H1 (cell line): ENCODE measurements at regions not wholly inside any gene's neighbourhood (a gene's known extent, or its start where the extent isn't known, plus 50 kb on each side); places are given as distances from the start of the nearest gene placed in this dataset.

Source experiments
- CTCF ChIA-PET: fragments of 300-600 bp; sonication (Branson Sonifier 250); formaldehyde crosslinking; loops from one replicate; lab custom pipeline; 2021; ENCODE audit not compliant: partially characterized antibody; lab: Charles Lee
- POLR2A ChIA-PET: fragments of 300-600 bp; sonication (Branson Sonifier 250); formaldehyde crosslinking; loops from one replicate; lab custom pipeline; 2021; ENCODE audit warnings: inconsistent platforms; ENCODE audit not compliant: partially characterized antibody; lab: Charles Lee
- DNase-seq, 2 experiments: peaks; one replicate each; pipeline versions ENCODE4 v3.0.0 to v3.0.0-alpha.2; 2010 to 2022; ENCODE audit warnings: low spot score in 2 of 2, low read depth in 1 of 2, mixed read lengths in 1 of 2
- FAIRE-seq: peaks from 2 replicates; lab custom pipeline; 2011; peaks lifted over from hg19 to GRCh38; lab: Jason Lieb, UNC
- H2AFZ ChIP-seq: 2 replicates; pipeline ENCODE4 v1.8.1; 2012; ENCODE audit warnings: low read length, inconsistent platforms
- H2AK5ac ChIP-seq: 2 replicates; pipeline ENCODE4 v1.6.1; 2013; ENCODE audit warnings: low read depth, low read length
- H2BK120ac ChIP-seq: replicated peaks from 2 replicates; pipeline ENCODE3; 2013; ENCODE audit warnings: low read depth, low read length, inconsistent platforms
- H2BK12ac ChIP-seq: 2 replicates; pipeline ENCODE4 v1.6.1; 2013; ENCODE audit warnings: low read depth, low read length
- H2BK15ac ChIP-seq: 2 replicates; pipeline ENCODE4 v1.6.1; 2013; ENCODE audit warnings: low read length
- H2BK20ac ChIP-seq: 2 replicates; pipeline ENCODE4 v1.6.1; 2013; ENCODE audit warnings: low read length
- H2BK5ac ChIP-seq: 2 replicates; pipeline ENCODE4 v1.6.1; 2013; ENCODE audit warnings: low read depth, low read length
- H3K14ac ChIP-seq: 2 replicates; pipeline ENCODE4 v1.6.1; 2013; ENCODE audit warnings: inconsistent platforms; ENCODE audit not compliant: insufficient read length
- H3K18ac ChIP-seq: 2 replicates; pipeline ENCODE4 v1.6.1; 2013; ENCODE audit warnings: low read length; ENCODE audit errors: extremely low read depth
- H3K23ac ChIP-seq: 2 replicates; pipeline ENCODE4 v1.6.1; 2013; ENCODE audit warnings: inconsistent platforms; ENCODE audit not compliant: insufficient read length
- H3K23me2 ChIP-seq: 2 replicates; pipeline ENCODE4 v1.6.1; 2013; ENCODE audit warnings: low read depth, low read length
- H3K27ac ChIP-seq: 2 replicates; pipeline ENCODE4 v1.6.1; 2011; ENCODE audit warnings: low read depth, low read length, inconsistent platforms
- H3K27me3 ChIP-seq, 4 experiments: replicated peaks in 1 of 4; 1 replicate in 1 of 4; 2 replicates in 3 of 4; pipeline versions ENCODE4 v1.6.1 to v1.8.1; 2011 to 2013; ENCODE audit warnings: low read length in 3 of 4, mild to moderate bottlenecking in 3 of 4, inconsistent platforms in 2 of 4, mixed read lengths in 2 of 4, moderate library complexity in 1 of 4; ENCODE audit not compliant: control insufficient read depth in 3 of 4, insufficient read depth in 3 of 4; ENCODE audit errors: extremely low read depth in 1 of 4
- H3K36me3 ChIP-seq, 4 experiments: 2 replicates each; pipeline versions ENCODE4 v1.6.1 to v1.8.1; 2011 to 2013; ENCODE audit warnings: mild to moderate bottlenecking in 4 of 4, low read length in 3 of 4, moderate library complexity in 2 of 4, control low read depth in 1 of 4, inconsistent platforms in 1 of 4; ENCODE audit not compliant: insufficient read depth in 4 of 4, control insufficient read depth in 2 of 4
- H3K4ac ChIP-seq: replicated peaks from 2 replicates; pipeline ENCODE3; 2013; ENCODE audit warnings: low read length, low read depth, mixed read lengths, inconsistent platforms; ENCODE audit not compliant: insufficient read length
- H3K4me1 ChIP-seq, 4 experiments: replicated peaks in 1 of 4; 1 replicate in 1 of 4; 2 replicates in 3 of 4; pipeline versions ENCODE4 v1.6.1 to v1.8.1; 2011 to 2013; ENCODE audit warnings: low read length in 3 of 4, inconsistent platforms in 2 of 4, mixed read lengths in 1 of 4; ENCODE audit not compliant: insufficient read depth in 4 of 4, control insufficient read depth in 3 of 4
- H3K4me2 ChIP-seq, 2 experiments: 2 replicates each; pipeline versions ENCODE4 v1.6.1 to v1.8.1; 2011 to 2013; ENCODE audit warnings: low read depth in 2 of 2, low read length in 2 of 2, control low read depth in 1 of 2, inconsistent platforms in 1 of 2, mild to moderate bottlenecking in 1 of 2; ENCODE audit not compliant: insufficient read depth in 1 of 2
- H3K4me3 ChIP-seq, 4 experiments: fragments of 200-600, 300-600 bp in 1 of 4; sonication (generic), shearing (Covaris generic), sonication (Bioruptor Twin) in 1 of 4; 2 replicates each; pipeline versions ENCODE4 v1.5.1 to v1.8.1; 2011 to 2016; ENCODE audit warnings: low read length in 4 of 4, low read depth in 3 of 4, control low read depth in 2 of 4, inconsistent platforms in 2 of 4, mild to moderate bottlenecking in 2 of 4, mixed read lengths in 1 of 4, moderate library complexity in 1 of 4; ENCODE audit not compliant: insufficient read depth in 2 of 4; ENCODE audit errors: extremely low read depth in 1 of 4
- H3K56ac ChIP-seq: replicated peaks from 2 replicates; pipeline ENCODE3; 2013; ENCODE audit warnings: low read depth, mild to moderate bottlenecking, mixed read lengths, low read length, inconsistent platforms; ENCODE audit not compliant: insufficient read length
- H3K79me1 ChIP-seq: 2 replicates; pipeline ENCODE4 v1.6.1; 2013; ENCODE audit warnings: low read depth, low read length, control low read depth
- H3K79me2 ChIP-seq, 2 experiments: 2 replicates each; pipeline versions ENCODE4 v1.6.1 to v1.8.1; 2012 to 2013; ENCODE audit warnings: low read length in 2 of 2, mild to moderate bottlenecking in 2 of 2, inconsistent platforms in 1 of 2; ENCODE audit not compliant: insufficient read depth in 2 of 2, control insufficient read depth in 1 of 2
- H3K9ac ChIP-seq, 4 experiments: replicated peaks in 1 of 4; 1 replicate in 1 of 4; 2 replicates in 3 of 4; pipeline versions ENCODE4 v1.6.1 to v1.8.1; 2011 to 2013; ENCODE audit warnings: low read depth in 3 of 4, low read length in 3 of 4, control low read depth in 2 of 4, mild to moderate bottlenecking in 2 of 4, moderate library complexity in 2 of 4, inconsistent platforms in 1 of 4; ENCODE audit errors: extremely low read depth in 1 of 4
- H3K9me3 ChIP-seq, 2 experiments: 2 replicates each; pipeline versions ENCODE4 v1.6.1 to v1.8.1; 2012 to 2013; ENCODE audit warnings: mild to moderate bottlenecking in 2 of 2, moderate library complexity in 2 of 2, control low read depth in 1 of 2, inconsistent platforms in 1 of 2, low read depth in 1 of 2, low read length in 1 of 2, mixed read lengths in 1 of 2; ENCODE audit not compliant: insufficient read depth in 2 of 2
- H4K20me1 ChIP-seq, 2 experiments: replicated peaks in 1 of 2; 2 replicates each; pipeline versions ENCODE3 to v1.8.1; 2011 to 2013; ENCODE audit warnings: inconsistent platforms in 2 of 2, low read length in 2 of 2, mild to moderate bottlenecking in 1 of 2; ENCODE audit not compliant: insufficient read depth in 2 of 2, control insufficient read depth in 1 of 2
- H4K5ac ChIP-seq: 2 replicates; pipeline ENCODE4 v1.6.1; 2013; ENCODE audit warnings: low read length, low read depth, mixed read lengths, inconsistent platforms; ENCODE audit not compliant: insufficient read length
- H4K8ac ChIP-seq: 2 replicates; pipeline ENCODE4 v1.8.0; 2013; ENCODE audit warnings: mild to moderate bottlenecking, moderate library complexity, low read length, inconsistent platforms; ENCODE audit not compliant: insufficient read depth; ENCODE audit errors: extremely low read depth
- H4K91ac ChIP-seq: replicated peaks from 2 replicates; pipeline ENCODE3; 2013; ENCODE audit warnings: low read length, mixed read lengths, inconsistent platforms; ENCODE audit not compliant: insufficient read length
- ATF2 ChIP-seq: IDR thresholded peaks from 2 replicates; pipeline ENCODE4 v1.6.1; 2012; ENCODE audit warnings: low read length, inconsistent platforms
- BRCA1 ChIP-seq: IDR thresholded peaks from 2 replicates; pipeline ENCODE4 v1.6.1; 2012; ENCODE audit warnings: low read depth, low read length, improper control_type of control experiment
- EP300 ChIP-seq, 2 experiments: IDR thresholded peaks; 1 replicate in 1 of 2; 2 replicates in 1 of 2; pipeline ENCODE4 v1.6.1; 2011 to 2012; ENCODE audit warnings: low read depth in 2 of 2, low read length in 2 of 2, mild to moderate bottlenecking in 2 of 2, borderline replicate concordance in 1 of 2, inconsistent platforms in 1 of 2, moderate library complexity in 1 of 2
- GABPA ChIP-seq: IDR thresholded peaks from 2 replicates; pipeline ENCODE4 v1.6.1; 2011; ENCODE audit warnings: mild to moderate bottlenecking, low read length, moderate library complexity, borderline replicate concordance; ENCODE audit not compliant: insufficient read depth
- JUND ChIP-seq: IDR thresholded peaks from 2 replicates; pipeline ENCODE4 v1.6.1; 2011; ENCODE audit warnings: mild to moderate bottlenecking, improper control_type of control experiment, low read length
- MAFK ChIP-seq: IDR thresholded peaks from 2 replicates; pipeline ENCODE4 v1.6.1; 2012; ENCODE audit warnings: low read depth, mild to moderate bottlenecking, improper control_type of control experiment, low read length
- POU5F1 ChIP-seq: IDR thresholded peaks from 2 replicates; pipeline ENCODE4 v1.6.1; 2011; ENCODE audit warnings: low read depth, mild to moderate bottlenecking, low read length, moderate library complexity
- SAP30 ChIP-seq: fragments of 300-600 bp; sonication (generic); IDR thresholded peaks from 2 replicates; pipeline ENCODE4 v1.7.1; 2012; ENCODE audit warnings: low read length, moderate library complexity, mild to moderate bottlenecking, inconsistent platforms; ENCODE audit not compliant: insufficient read depth, insufficient replicate concordance
- SP2 ChIP-seq: IDR thresholded peaks from 2 replicates; pipeline ENCODE4 v1.6.1; 2012; ENCODE audit warnings: mild to moderate bottlenecking, low read length, inconsistent platforms
- SP4 ChIP-seq: IDR thresholded peaks from 2 replicates; pipeline ENCODE4 v1.6.1; 2012; ENCODE audit warnings: low read length, inconsistent platforms
- TCF12 ChIP-seq: IDR thresholded peaks from 2 replicates; pipeline ENCODE4 v1.6.1; 2011; ENCODE audit warnings: low read depth, mild to moderate bottlenecking, low read length
- YY1 ChIP-seq: IDR thresholded peaks from 2 replicates; pipeline ENCODE4 v1.6.1; 2011; ENCODE audit warnings: low read depth, mild to moderate bottlenecking, low read length
- WGBS, 2 experiments: shearing (Covaris generic) in 1 of 2; methylation state at CpG; one replicate each; pipeline versions ENCODE4 v1.1.6 to v1.1.7; 2013 to 2015; ENCODE audit warnings: low lambda C conversion rate in 2 of 2, mixed read lengths in 2 of 2, inconsistent platforms in 1 of 2, low coverage in 1 of 2, missing lambda C conversion rate in 1 of 2; ENCODE audit not compliant: insufficient replicate concordance in 2 of 2, insufficient coverage in 1 of 2, insufficient read length in 1 of 2; ENCODE audit errors: extremely low coverage in 1 of 2, missing lambda C conversion rate in 1 of 2; 5-methylcytosine and 5-hydroxymethylcytosine counted together
- TF ChIP-seq, protein P1 (sequence below): IDR thresholded peaks from 2 replicates; pipeline ENCODE4 v1.6.1; 2011; ENCODE audit warnings: low read depth, mild to moderate bottlenecking, low read length; ENCODE audit not compliant: insufficient read depth

DNA sequence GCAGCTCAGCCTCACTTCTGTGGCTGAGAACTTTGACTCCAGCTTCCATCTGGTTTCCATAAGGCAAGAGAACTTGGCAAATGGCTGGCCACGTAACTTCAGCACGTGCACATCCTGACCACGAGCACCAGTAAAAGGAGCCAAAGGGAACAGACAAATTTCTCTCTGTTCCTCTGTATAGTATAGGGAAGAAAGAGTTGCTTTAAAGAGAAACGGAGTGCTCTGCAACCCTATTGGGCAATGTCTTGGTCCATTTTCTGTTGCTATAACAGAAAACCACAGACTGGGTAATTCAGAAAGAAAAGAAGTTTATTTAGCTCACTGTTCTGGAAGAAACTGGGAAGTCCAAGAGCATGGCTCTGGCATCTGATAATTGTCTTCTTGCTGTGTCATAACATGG is 558.7 kb downstream of the ACTL7B start:
- WGBS, 2 experiments = 92% methylated on average over 4 of the region's 4 CpGs; no CpG with 5 or more reads in 1 of the 2 experiments
- no peak overlapping the region for H3K4me2 ChIP-seq
- FAIRE-seq = no peak
- no peak overlapping the region for H3K18ac ChIP-seq
- no peak overlapping the region for H2BK15ac ChIP-seq
- H2BK12ac ChIP-seq = no peak overlapping the region
- ChIA-PET POLR2A (no interaction called here), CTCF (interaction anchor here (0.8 kb wide), 1 partner anchor 13 kb away, joined by 4 read pairs; no protein-coding TSS in a partner anchor)
- no peak overlapping the region for H2AFZ ChIP-seq
- no peak overlapping the region for H4K91ac ChIP-seq
- H3K23me2 ChIP-seq = no peaks in the 10 kb centered on the region
- no peak overlapping the region for H3K23ac ChIP-seq
- H3K4me1 ChIP-seq = no peaks in the 10 kb centered on the region
- no peaks in the 10 kb centered on the region for H4K20me1 ChIP-seq
- no peak overlapping the region for H2BK120ac ChIP-seq
- H3K9ac ChIP-seq = no peak overlapping the region
- H3K79me2 ChIP-seq = no peaks in the 10 kb centered on the region
- no peak overlapping the region for H2AK5ac ChIP-seq
- DNase-seq = no peak
- H3K4me3 ChIP-seq = no peak overlapping the region
- H3K4ac ChIP-seq = no peak overlapping the region
- no peak overlapping the region for H4K5ac ChIP-seq
- no peak overlapping the region for H4K8ac ChIP-seq
- no peak overlapping the region for H3K56ac ChIP-seq
- H3K14ac ChIP-seq = no peak overlapping the region
- no peak overlapping the region for H2BK5ac ChIP-seq
- no peak overlapping the region for H2BK20ac ChIP-seq
- H3K27me3 ChIP-seq = no peaks in the 10 kb centered on the region
- no peak overlapping the region for H3K27ac ChIP-seq
- no peaks in the 10 kb centered on the region for H3K79me1 ChIP-seq
- H3K36me3 ChIP-seq = no peaks in the 10 kb centered on the region
- no peaks in the 10 kb centered on the region for H3K9me3 ChIP-seq
- TF ChIP-seq YY1 (no peak), EP300 (IDR thresholded peaks at IDR 0.05; ENCODE audit: borderline replicate concordance in 1 of 2, low read depth in 2 of 2, low read length in 2 of 2) (no peak), ATF2 (no peak), GABPA (no peak), SAP30 (no peak), SP4 (no peak), MAFK (no peak), TCF12 (no peak), BRCA1 (no peak), SP2 (no peak), JUND (no peak), POU5F1 (no peak)
- TF ChIP-seq, protein P1, sequence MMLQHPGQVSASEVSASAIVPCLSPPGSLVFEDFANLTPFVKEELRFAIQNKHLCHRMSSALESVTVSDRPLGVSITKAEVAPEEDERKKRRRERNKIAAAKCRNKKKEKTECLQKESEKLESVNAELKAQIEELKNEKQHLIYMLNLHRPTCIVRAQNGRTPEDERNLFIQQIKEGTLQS = no peak
